ENCODE measurements at regions not wholly inside any gene's neighbourhood (a gene's known extent, or its start where the extent isn't known, plus 50 kb on each side); places are given as distances from the start of the nearest gene placed in this dataset.

DNA sequence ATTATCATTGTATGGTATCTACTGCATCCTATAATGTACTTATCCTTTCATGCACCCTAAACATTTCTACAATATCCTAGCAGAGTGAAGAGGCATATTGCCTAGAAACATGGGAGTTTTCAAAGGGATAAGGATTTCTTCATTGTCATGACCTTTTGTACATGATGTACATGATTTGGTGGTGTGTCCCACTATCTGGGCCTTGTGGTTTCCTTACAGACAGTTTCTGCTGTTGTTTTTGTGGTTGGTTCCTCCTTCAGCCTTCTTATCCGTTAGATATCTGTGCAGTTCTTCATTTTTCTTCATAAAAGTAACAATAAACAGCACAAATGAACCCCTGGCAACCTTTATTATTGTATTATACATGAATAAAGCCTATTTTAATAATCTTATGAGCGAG is 70.4 kb upstream of the BACH1 start:
- DNase-seq, result no peak

- DNase-seq, result no peak
These were observed 68.0 kb upstream of the BACH1 start for GRCh38 chr21:29230551-29231261.

DNA sequence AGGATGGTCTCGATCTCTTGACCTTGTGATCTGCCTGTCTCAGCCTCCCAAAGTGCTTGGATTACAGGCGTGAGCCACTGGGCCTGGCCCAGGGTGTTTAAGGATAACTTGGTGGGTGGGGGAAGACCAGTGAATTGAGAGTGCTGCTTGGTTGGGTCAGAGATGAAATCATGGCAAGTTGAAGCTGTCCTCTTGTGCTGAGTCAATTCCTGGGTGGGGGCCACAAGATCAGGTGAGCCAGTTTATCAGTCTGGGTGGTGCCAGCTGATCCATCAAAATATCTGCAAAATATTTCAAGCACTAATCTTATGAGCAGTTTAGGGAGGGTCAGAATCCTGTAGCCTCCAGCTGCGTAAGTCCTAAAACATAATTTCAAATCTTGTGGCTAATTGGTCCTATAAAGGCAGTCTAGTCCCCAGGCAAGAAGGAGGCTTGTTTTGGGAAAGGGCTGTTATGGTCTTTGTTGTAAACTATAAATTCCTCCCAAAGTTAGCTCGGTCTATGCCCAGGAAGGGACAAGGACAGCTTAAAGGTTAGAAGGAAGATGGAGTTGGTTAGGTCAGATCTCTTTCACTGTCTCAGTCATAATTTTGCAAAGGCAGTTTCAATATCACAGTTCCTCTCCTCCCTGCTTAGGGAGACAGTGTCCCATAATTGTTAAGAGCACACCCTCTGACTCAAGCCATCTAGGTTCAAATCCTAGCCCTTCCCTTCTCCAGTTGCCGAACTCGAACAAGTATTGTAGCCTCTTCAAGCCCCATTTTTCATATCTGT is 66.8 kb upstream of the BACH1 start:
- DNase-seq, result no peak

- DNase-seq, result no peak
These were observed 66.0 kb upstream of the BACH1 start for GRCh38 chr21:29232530-29233255.

DNA sequence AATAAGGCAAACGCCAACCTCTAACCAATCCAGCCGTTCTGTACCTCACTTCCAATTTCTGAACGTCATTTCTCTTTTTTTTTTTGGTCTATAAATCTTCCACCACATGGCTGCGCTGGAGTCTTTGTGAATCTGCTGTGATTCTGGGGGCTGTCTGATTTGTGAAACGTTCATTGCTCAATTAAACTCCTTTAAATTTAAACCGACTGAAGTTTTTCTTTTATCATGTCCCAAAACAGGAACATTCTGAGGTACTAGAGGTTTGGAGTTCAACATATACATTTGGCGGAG is 65.5 kb upstream of the BACH1 start:
- DNase-seq, result no peak

DNA sequence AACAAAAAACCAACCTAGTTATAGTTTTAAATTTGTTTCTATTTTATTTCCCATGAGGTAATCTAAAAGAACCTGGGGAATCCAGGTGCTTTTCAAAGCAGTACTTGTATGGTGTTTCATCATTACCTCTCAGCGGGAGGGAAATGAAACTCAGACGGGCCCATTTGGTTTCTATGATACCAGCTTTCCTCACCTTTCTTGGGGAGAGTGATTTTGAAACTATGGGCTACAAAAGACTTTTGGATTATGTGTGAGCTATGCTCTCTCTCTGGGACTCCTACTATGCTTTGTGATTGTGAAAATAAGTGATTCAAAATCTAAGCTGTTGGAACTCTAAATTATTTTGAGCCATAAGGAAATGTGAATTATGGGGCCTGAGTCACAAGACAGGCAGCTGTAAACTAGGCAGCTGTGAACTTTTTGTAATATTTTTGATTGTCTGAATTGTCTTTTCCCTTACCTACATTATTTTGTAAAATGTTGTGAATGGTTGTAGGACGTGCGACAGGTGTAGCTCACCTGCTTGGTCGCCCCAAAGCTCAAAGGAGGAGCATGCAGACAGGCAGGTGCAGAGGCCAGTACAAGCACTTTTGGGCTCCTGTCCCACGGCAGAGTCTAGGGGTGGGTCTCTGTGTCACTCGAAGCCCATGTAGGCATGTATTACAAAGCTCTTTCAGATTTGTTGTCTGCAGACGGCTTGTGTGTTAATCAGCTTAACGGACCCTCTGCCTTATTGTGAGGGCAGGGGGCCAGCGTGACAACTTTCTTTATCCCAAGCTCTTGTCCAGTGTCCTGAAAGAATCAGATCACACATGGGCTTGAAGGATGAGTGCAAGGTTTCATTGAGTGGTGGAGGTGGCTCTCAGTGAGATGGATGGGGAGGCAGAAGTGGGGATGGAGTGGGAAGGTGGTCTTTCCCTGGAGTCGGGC is 64.8 kb upstream of the BACH1 start:
- no peak for DNase-seq

GRCh38 chr21:29235714-29236197 is 63.0 kb upstream of the BACH1 start:
- no peak for DNase-seq

DNA sequence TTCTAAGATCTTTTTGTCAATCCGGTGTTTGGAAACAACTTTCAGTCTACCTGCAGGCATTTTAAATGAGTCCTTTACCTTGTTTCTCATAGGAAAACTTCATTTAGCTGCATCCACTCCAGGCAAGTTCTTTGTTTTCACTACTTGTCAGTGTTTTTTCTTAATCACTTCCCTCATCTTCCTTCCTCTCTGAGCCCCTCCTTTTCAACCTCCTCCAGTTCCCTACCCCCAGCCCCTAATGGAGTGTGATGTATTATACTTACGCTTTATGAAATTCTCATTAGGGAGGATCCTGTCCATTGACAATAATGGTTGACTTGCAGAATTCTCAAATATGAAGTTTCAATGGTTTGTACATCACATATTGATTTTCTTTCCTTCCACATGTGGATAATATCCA is 62.5 kb upstream of the BACH1 start:
- no peak for DNase-seq

- peak; percentile 39 for DNase-seq
These were observed 61.3 kb upstream of the BACH1 start for GRCh38 chr21:29237110-29238052.

GRCh38 chr21:29238053-29238966 is 60.4 kb upstream of the BACH1 start:
- DNase-seq, result no peak

GRCh38 chr21:29238967-29239290 is 59.8 kb upstream of the BACH1 start:
- DNase-seq, result no peak

DNA sequence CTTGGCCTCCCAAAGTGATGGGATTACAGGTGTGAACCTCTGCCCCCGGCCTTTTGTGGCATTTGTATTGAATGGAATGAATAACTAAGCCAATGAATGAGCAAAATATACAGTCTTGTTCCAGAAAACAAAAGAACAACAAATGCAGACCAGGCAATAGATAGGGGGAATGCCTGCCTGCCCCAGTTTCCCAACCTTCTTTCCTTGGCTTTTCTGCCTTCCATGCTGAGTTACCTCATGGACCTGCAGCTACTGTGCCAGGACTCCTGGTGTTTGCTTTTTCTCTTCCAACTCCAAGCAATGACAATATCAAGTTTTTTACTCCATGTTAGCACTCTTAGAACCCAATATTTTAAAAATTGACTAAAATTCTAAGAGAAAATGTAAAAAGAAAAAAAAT is 58.6 kb upstream of the BACH1 start:
- no peak for DNase-seq

GRCh38 chr21:29242201-29242600 is 56.5 kb upstream of the BACH1 start:
- DNase-seq, result no peak

GRCh38 chr21:29243188-29243587 is 55.5 kb upstream of the BACH1 start:
- DNase-seq, result no peak

DNA sequence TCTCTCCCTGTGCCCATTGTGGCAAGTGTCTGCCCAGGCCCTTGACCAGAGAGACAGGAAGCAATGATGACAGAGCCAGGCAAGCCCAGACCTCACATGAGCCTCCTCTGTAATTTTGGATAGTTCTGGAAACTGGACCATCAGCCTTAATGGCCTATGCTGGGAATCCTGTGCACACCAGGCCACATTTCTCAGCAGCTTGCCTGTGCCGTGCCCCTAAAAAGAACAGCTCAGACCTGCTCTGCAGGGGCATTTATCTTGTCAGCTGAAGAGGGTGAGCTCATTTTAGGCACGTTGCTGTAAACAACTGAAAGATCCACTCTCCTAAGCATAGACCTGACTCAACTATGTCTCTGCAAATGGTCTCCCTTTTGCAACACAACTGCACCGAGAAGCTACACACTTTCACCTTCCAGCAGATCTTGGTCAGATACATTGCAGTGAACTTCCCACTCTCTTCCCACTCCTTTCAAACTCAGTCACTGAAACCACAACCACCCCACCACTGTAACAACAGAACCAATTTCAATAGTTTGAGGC is 53.5 kb upstream of the BACH1 start:
- DNase-seq, result no peak

- DNase-seq, result no peak
These were observed 52.9 kb upstream of the BACH1 start for GRCh38 chr21:29245863-29246262.

GRCh38 chr21:29246614-29247013 is 52.1 kb upstream of the BACH1 start:
- DNase-seq, result no peak

- DNase-seq, result no peak
These were observed 50.6 kb upstream of the BACH1 start for GRCh38 chr21:29248124-29248523.
